Fibroblast of skin of left biceps (primary cell): ENCODE measurements at regions not wholly inside any gene's neighbourhood (a gene's known extent, or its start where the extent isn't known, plus 50 kb on each side); places are given as distances from the start of the nearest gene placed in this dataset.

Experiments
- DNase-seq, 2 experiments: peaks; one replicate each; pipeline ENCODE4 v3.0.0-alpha.2; 2013; ENCODE audit warnings: low read depth in 2 of 2

DNA sequence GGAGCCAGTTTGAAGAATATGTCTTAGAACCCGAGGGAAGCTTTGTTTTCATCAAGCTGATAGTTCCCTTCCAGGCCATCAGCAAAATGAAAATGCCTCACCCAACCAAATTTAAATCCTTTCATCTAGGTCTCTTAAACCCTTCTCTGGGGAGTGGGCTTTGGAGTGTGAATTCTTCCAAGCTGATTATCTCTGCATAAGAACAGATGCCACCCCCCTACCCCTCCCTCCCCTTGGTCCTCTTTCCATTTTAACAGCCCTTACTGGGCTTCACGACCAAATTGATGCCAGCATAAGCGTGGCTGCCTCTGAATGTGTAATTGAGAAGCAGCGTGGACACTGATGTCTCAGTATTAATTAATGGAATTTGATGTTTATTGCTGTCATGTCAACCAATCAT is 509.7 kb upstream of the CLINT1 start:
- no peak for DNase-seq

DNA sequence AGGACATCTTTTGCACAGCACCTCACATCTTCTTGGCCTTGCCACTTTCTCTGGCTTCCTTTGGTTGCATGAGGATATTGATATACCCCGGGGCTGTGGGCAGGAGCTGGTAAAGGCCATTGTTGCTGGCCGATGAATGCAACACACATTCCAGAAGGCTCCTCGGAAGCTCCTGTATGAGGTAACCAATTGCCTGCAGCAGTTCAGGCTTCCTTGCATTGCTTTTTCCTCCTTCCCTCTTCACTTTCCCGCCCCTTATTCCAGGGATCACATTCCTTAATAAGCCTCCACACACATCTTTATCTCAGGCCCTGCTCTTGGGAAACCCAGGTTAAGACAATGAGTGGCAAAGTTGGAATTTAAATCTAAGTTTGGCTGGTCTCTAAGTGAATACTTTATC is 505.4 kb upstream of the CLINT1 start:
- no peak for DNase-seq

- no peak for DNase-seq
Observed at GRCh38 chr5:158354958-158355357, 496.0 kb upstream of the CLINT1 start.

DNA sequence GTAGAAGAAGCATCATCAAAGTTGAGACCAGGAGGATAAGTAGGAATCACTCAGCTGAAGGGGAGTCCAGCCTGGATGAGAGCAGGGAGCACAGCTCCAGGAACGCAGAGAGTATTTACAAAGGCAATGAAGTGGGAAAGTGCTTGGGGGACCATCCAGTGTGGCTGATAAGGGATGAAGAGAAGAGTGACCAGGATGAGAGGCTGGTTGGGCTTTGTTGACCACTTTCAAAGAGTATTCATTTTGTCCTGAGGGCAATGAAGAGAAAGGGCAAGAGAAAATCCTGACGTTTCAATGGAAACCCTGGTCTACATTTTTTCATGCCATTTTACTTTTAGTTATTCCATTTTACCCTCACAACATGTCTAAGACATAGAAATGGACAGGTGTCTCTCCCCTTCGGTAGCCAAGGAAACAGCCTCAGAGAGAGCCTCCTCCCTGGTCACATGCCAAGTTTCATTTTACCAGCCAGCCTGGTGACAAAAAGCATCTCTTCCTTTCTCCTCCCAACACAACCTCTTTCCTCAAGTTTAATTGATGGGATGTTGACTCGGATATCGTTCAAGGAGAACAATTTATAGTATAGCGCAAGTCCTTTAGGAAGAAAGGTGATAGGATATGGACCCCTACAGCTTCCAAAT is 492.7 kb upstream of the CLINT1 start:
- DNase-seq = no peak

GRCh38 chr5:158349987-158350386 is 491.0 kb upstream of the CLINT1 start:
- no peak for DNase-seq

DNA sequence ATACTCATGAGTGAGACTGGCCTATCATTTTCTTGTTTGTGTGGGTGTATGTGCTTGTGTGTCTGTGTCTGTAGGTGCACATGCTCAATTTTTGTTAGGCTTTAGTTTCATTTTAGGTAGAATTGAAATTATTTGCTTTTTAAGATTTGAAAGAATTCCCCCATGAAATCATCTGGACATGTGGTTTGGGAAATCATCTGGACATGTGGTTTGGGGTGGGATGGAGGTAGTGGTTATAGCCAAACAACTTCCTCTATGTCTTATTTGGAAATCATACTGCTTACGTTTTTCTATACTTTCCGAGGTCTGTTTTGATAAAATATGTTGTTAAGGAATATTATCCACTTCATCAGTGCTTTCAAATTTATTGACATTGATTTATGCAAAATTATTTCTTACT is 485.4 kb upstream of the CLINT1 start:
- no peak for DNase-seq

- DNase-seq = no peak
Observed at GRCh38 chr5:158340608-158341007, 481.7 kb upstream of the CLINT1 start.

DNA sequence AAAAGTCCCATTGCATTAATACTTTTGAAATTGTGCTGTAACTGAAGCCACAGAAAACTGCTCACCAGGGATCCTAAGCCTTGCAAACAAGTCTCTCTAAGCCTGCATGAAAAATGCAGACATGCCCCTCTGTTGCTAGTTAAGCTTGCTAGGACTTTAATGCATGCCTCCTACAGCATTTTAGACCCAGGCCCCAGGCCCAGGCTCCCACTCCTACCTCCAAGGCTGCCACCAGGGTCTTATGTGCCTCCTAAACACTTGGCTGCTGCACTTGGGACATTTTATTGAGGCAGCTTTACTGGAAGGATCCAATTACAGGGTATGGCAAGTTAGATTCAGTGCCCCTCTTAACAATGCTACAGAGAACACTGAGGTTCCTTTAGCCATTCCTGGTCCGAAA is 467.3 kb upstream of the CLINT1 start:
- DNase-seq = no peak

DNA sequence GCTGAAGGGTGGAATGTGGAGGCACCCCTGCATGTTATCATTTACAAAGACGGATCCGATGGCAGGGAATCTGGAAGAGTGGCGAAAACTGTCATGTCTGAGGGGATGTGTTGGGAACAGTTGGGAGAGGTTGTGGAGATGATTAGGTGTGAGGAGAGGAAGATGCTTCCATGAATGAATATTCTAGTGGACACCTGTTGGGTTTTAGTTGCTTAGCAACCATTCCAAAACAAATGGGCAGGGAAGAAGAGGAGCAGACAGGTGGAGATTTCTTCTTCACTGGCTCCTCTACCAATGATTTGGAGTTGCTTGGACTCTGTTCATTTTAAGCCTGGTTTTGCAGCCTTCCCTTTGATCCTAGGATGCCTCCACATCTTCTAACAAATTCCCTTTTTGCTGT is 465.3 kb upstream of the CLINT1 start:
- DNase-seq = no peak

GRCh38 chr5:158322620-158323019 is 463.7 kb upstream of the CLINT1 start:
- DNase-seq = no peak

GRCh38 chr5:158320934-158321333 is 462.0 kb upstream of the CLINT1 start:
- no peak for DNase-seq

DNA sequence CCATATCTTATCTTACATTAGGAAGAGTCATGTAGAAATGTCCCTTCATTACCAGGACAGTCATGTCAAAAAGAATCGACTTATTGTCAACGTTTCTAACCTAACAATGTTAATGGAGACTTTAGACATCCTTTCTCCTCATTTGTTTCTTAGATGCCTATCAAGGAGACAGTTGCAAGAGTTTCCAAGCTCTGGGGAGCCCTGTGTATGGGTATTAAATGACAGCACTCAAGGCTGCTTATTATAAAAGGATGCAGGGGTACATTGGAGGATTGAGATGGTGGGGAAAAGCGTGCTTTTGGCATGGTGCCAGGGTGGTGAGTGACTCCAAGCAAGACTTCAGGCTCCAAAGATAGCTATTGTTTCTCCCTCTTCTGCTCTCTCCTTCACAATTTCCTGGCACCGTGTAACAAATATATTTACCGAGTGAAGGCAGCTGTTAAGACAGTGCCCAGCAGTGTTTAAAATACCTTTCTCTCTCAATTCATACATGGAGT is 461.3 kb upstream of the CLINT1 start:
- DNase-seq = no peak

DNA sequence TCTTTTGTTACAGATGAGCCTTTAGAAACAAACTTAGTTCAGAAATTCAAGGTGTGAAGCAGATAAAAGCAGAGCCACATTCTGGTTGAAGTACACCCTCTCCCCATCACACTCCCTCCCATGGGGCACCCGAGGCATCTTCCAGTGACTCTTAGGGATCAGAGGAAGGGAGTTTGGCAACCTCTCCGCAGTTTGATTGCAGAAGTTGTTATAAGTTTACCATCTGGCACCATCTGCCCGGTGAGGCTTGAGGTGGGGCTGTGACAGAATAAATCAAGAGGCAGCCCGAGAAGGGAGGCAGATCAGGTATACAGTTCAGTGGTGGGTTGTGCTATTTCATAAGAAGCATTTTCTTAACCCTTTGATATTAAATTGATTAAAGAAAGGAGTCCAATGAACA is 458.6 kb upstream of the CLINT1 start:
- DNase-seq = no peak

DNA sequence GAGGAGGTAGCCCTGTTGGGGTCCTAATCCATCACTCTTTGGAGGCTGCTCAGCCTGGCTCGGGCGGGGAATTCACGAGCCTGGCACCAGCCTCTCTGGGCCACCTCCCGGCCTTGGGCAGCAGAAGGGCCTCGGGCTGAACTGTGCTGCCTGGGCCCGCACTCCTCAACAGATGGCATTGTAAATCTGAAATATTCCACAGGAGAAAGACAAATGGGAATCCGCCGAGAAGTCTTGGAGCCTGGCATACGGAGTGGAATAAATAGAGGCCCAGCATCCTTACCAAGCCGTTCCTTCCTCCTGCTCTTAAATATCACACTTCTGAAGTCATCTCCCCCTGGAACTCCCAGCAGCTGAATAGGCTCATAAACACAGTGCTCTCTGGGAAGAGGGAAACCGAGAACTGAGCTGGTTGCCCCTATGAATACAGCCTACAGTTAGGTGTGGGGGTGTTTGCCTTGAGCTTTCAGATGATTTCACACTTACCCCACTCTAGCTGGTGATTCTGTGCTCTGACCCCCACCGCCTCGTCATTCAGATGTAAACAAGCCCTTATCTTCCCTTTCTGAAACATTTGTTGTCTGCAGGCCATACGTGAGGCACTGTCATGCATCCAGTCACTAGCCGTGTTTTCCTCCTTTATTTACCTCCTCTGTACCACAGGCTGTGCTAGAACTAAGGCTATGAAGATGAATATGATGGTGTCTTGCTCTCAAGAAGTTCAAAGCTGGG is 455.0 kb upstream of the CLINT1 start:
- DNase-seq = no peak

GRCh38 chr5:158313027-158313732 is 454.2 kb upstream of the CLINT1 start:
- no peak for DNase-seq

DNA sequence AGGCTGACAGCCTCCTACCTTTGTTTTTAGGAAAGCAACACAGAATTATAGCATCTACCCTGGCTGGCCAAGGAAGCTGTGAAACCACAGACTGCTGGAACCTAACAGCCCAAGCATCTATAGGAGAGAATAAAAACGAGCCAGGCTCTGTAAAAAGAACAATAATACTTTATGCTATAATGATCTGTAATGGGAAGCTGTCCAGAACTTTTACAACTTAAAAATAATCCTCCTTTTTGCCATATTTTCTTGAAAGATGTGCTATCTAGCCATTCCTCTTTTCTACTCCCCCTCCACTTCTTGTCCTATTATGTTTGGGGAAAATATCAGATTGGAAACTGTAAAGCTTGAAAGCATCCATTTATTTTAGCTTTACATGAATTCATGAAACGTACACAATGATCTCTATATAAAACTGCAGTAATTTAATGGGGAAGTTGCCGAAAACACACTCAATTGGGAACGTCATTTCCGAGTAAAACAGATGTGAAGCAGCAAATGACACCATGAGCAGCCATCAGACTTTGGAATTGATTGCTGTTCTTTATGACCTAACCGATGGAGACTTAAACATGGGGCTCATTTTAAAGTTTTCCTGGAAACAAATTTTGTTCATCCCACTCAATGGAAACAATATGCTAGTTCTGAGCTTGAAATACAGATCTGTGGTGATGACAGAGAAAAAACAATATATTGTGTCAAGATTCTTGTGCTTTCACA is 450.3 kb upstream of the CLINT1 start:
- DNase-seq = no peak

DNA sequence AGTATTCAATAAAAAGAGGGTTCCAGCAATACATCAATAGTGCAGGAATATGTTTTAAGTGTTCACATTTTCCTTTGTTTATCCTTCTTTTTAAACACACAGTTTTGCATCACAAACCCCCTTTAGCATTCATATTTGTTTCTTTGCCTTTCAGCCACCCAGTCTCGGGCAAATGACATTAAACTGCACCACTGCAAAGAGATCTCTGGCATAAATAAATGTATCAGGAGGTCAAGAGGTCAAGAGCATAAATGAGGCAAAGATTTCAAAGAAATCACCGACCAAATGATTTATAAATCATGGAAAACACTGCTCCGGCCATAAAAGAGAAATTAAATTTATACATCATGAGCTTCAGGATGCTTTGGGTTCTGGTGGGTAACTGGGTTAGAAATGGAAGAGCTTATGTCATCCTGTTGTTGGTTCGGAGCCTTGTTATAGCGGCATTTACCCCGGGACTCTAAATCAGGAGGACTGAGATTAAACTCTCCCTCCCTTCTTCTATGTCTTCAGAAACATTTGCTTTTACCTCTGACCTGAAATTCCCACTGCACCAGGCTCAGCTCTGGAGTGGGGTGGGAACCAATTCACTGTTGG is 449.6 kb upstream of the CLINT1 start:
- DNase-seq = no peak

GRCh38 chr5:158305861-158306260 is 446.9 kb upstream of the CLINT1 start:
- no peak for DNase-seq

GRCh38 chr5:158304607-158305006 is 445.7 kb upstream of the CLINT1 start:
- DNase-seq = no peak

- DNase-seq = no peak
Observed at GRCh38 chr5:158303883-158304282, 444.9 kb upstream of the CLINT1 start.

GRCh38 chr5:158303275-158303674 is 444.3 kb upstream of the CLINT1 start:
- no peak for DNase-seq

DNA sequence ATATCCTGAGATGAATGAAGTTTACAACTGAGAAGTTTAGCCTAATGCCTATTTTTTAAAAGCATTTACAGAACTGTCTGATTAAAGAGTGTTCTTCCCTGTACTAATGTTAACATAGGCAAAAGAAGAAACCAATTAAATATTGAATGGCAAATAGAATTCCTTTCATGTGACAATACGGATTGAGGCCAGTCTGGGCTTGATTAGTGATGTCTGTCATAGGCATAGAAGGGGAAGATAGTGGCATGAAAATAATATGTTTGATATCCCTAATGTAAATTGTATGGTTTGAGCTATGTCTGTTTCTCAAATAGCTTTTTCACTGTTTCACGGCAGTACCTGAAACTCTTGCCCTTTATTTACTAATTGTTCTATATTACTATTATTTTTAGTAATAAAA is 443.1 kb upstream of the CLINT1 start:
- DNase-seq = no peak
